Trophoblast cell (in vitro differentiated cells and primary cell): ENCODE measurements at regions not wholly inside any gene's neighbourhood (a gene's known extent, or its start where the extent isn't known, plus 50 kb on each side); places are given as distances from the start of the nearest gene placed in this dataset.
A peak's percentile ranks its signal among the peaks of the same experiment; 100 is the strongest.

ENCODE experiments used
- DNase-seq, 2 donors: peaks; one replicate each; pipeline ENCODE4 v3.0.0-alpha.2; 2016
- H2AFZ ChIP-seq: 2 replicates; pipeline ENCODE4 v1.6.1; 2013; ENCODE audit warnings: low read length, moderate library complexity, mild to moderate bottlenecking; ENCODE audit not compliant: insufficient read depth, poor library complexity
- H2AK5ac ChIP-seq: 2 replicates; pipeline ENCODE4 v1.6.1; 2013; ENCODE audit warnings: mild to moderate bottlenecking, low read length
- H2BK120ac ChIP-seq: 2 replicates; pipeline ENCODE4 v1.6.1; 2013; ENCODE audit warnings: low read length, mild to moderate bottlenecking, moderate library complexity; ENCODE audit not compliant: insufficient read depth, poor library complexity
- H2BK12ac ChIP-seq: 2 replicates; pipeline ENCODE4 v1.6.1; 2013; ENCODE audit warnings: mild to moderate bottlenecking, low read length, moderate library complexity
- H2BK5ac ChIP-seq: 2 replicates; pipeline ENCODE4 v1.6.1; 2013; ENCODE audit warnings: low read length, low read depth, moderate library complexity, mild to moderate bottlenecking; ENCODE audit not compliant: poor library complexity
- H3K14ac ChIP-seq: 2 replicates; pipeline ENCODE4 v1.6.1; 2013; ENCODE audit warnings: mild to moderate bottlenecking, low read length
- H3K18ac ChIP-seq: 2 replicates; pipeline ENCODE4 v1.6.1; 2013; ENCODE audit warnings: mild to moderate bottlenecking, low read length
- H3K23ac ChIP-seq: 2 replicates; pipeline ENCODE4 v1.6.1; 2013; ENCODE audit warnings: low read length
- H3K27ac ChIP-seq: 2 replicates; pipeline ENCODE4 v1.5.1; 2013; ENCODE audit warnings: low read depth, mild to moderate bottlenecking, inconsistent platforms, low read length, moderate library complexity
- H3K27me3 ChIP-seq: 2 replicates; pipeline ENCODE4 v1.6.1; 2013; ENCODE audit warnings: inconsistent platforms, mild to moderate bottlenecking, low read length, moderate library complexity; ENCODE audit not compliant: insufficient read depth
- H3K36me3 ChIP-seq, 2 experiments: 1 replicate in 1 of 2; 2 replicates in 1 of 2; pipeline ENCODE4 v1.6.1; 2013; ENCODE audit warnings: low read length in 2 of 2, mild to moderate bottlenecking in 2 of 2, moderate library complexity in 1 of 2; ENCODE audit not compliant: insufficient read depth in 2 of 2, control insufficient read depth in 1 of 2
- H3K4ac ChIP-seq: 2 replicates; pipeline ENCODE4 v1.6.1; 2013; ENCODE audit warnings: low read depth, mild to moderate bottlenecking, low read length, moderate library complexity
- H3K4me1 ChIP-seq, 2 experiments: 1 replicate in 1 of 2; 2 replicates in 1 of 2; pipeline ENCODE4 v1.6.1; 2013; ENCODE audit warnings: low read length in 2 of 2, mild to moderate bottlenecking in 2 of 2, moderate library complexity in 1 of 2; ENCODE audit not compliant: insufficient read depth in 2 of 2, control insufficient read depth in 1 of 2
- H3K4me2 ChIP-seq: 2 replicates; pipeline ENCODE4 v1.6.1; 2013; ENCODE audit warnings: inconsistent platforms, mild to moderate bottlenecking, low read length, moderate library complexity
- H3K4me3 ChIP-seq: 2 replicates; pipeline ENCODE4 v1.5.1; 2013; ENCODE audit warnings: mild to moderate bottlenecking, low read depth, low read length, inconsistent platforms
- H3K79me1 ChIP-seq: one replicate; pipeline ENCODE4 v1.6.1; 2013; ENCODE audit warnings: low read length
- H3K79me2 ChIP-seq: 2 replicates; pipeline ENCODE4 v1.6.1; 2013; ENCODE audit warnings: low read length, mild to moderate bottlenecking; ENCODE audit not compliant: control insufficient read depth, insufficient read depth, poor library complexity
- H3K9ac ChIP-seq: 2 replicates; pipeline ENCODE4 v1.6.1; 2013; ENCODE audit warnings: mild to moderate bottlenecking, low read length
- H3K9me3 ChIP-seq: 2 replicates; pipeline ENCODE4 v1.6.1; 2013; ENCODE audit warnings: low read depth, mild to moderate bottlenecking, control low read depth, inconsistent platforms, low read length; ENCODE audit not compliant: insufficient read depth
- H4K12ac ChIP-seq: 2 replicates; pipeline ENCODE4 v1.6.1; 2013; ENCODE audit warnings: low read depth, mild to moderate bottlenecking, low read length, moderate library complexity
- H4K8ac ChIP-seq: 2 replicates; pipeline ENCODE4 v1.6.1; 2013; ENCODE audit warnings: low read depth, mild to moderate bottlenecking, low read length, moderate library complexity
- H4K91ac ChIP-seq: one replicate; pipeline ENCODE4 v1.6.1; 2013; ENCODE audit warnings: low read depth, mild to moderate bottlenecking, low read length, moderate library complexity
- WGBS: extraction: QIAGEN DNeasy Blood & Tissue Kit; methylation state at CpG from one replicate; pipeline ENCODE4 v1.1.7; 2013; ENCODE audit warnings: missing lambda C conversion rate; ENCODE audit not compliant: insufficient read length, insufficient coverage; ENCODE audit errors: extremely low coverage; 5-methylcytosine and 5-hydroxymethylcytosine counted together

GRCh38 chr15:36332896-36333295 is 246.5 kb upstream of the CDIN1 start:
- Histone ChIP-seq H3K4ac (peak overlapping the region; percentile 52), H2BK5ac (peak overlapping the region; percentile 4), H4K8ac (peak overlapping the region; percentile 35), H3K4me3 (no peak overlapping the region), H3K4me2 (no peak overlapping the region), H2AK5ac (peak overlapping the region; percentile 92), H3K27ac (no peak overlapping the region), H3K9ac (no peak overlapping the region), H3K36me3 (no peaks in the 10 kb centered on the region), H2AFZ (no peak overlapping the region), H3K79me2 (no peaks in the 10 kb centered on the region), H2BK120ac (peak overlapping the region; percentile 91), H2BK12ac (peak overlapping the region; percentile 99), H3K27me3 (no peaks in the 10 kb centered on the region), H3K14ac (peak overlapping the region; percentile 72), H3K9me3 (peaks cover 3% of the 10 kb centered on the region), H4K12ac (no peak overlapping the region), H3K4me1 (peaks cover 0 to 2% of the 10 kb centered on the region in 2 experiments), H3K79me1 (peaks cover 13% of the 10 kb centered on the region), H3K18ac (peak overlapping the region; percentile 46), H3K23ac (no peak overlapping the region), H4K91ac (peak overlapping the region; percentile 84)
- no CpG with 5 or more reads among the region's 2 CpGs for WGBS
- DNase-seq: no peak

GRCh38 chr15:36334059-36334458 is 245.4 kb upstream of the CDIN1 start:
- Histone ChIP-seq H3K27me3 (no peaks in the 10 kb centered on the region), H3K27ac (peak overlapping the region; percentile 84), H3K14ac (no peak overlapping the region), H3K9ac (no peak overlapping the region), H3K4ac (no peak overlapping the region), H3K23ac (no peak overlapping the region), H2BK120ac (no peak overlapping the region), H2BK5ac (peak overlapping the region; percentile 14), H2BK12ac (no peak overlapping the region), H3K79me2 (no peaks in the 10 kb centered on the region), H2AK5ac (no peak overlapping the region), H3K4me3 (no peak overlapping the region), H3K18ac (no peak overlapping the region), H2AFZ (no peak overlapping the region), H3K9me3 (no peaks in the 10 kb centered on the region), H4K91ac (no peak overlapping the region), H3K4me2 (peak overlapping the region; percentile 36), H4K8ac (no peak overlapping the region), H3K79me1 (peaks cover 13% of the 10 kb centered on the region), H3K36me3 (no peaks in the 10 kb centered on the region), H4K12ac (no peak overlapping the region), H3K4me1 (peaks cover 0 to 2% of the 10 kb centered on the region in 2 experiments)
- WGBS: no CpG with 5 or more reads among the region's 3 CpGs
- no peak for DNase-seq

GRCh38 chr15:36335224-36335623 is 244.2 kb upstream of the CDIN1 start:
- H3K4me3 ChIP-seq: no peak overlapping the region
- no peak overlapping the region for H3K18ac ChIP-seq
- H2BK5ac ChIP-seq: no peak overlapping the region
- H4K91ac ChIP-seq: no peak overlapping the region
- no peaks in the 10 kb centered on the region for H3K9me3 ChIP-seq
- H4K8ac ChIP-seq: no peak overlapping the region
- H3K4ac ChIP-seq: no peak overlapping the region
- no CpG with 5 or more reads among the region's 2 CpGs for WGBS
- no peak overlapping the region for H3K14ac ChIP-seq
- H2BK12ac ChIP-seq: no peak overlapping the region
- H3K79me2 ChIP-seq: no peaks in the 10 kb centered on the region
- no peaks in the 10 kb centered on the region for H3K36me3 ChIP-seq
- H3K27ac ChIP-seq: no peak overlapping the region
- H3K4me2 ChIP-seq: no peak overlapping the region
- H3K9ac ChIP-seq: no peak overlapping the region
- H2BK120ac ChIP-seq: no peak overlapping the region
- H2AK5ac ChIP-seq: no peak overlapping the region
- peaks cover 13% of the 10 kb centered on the region for H3K79me1 ChIP-seq
- H3K27me3 ChIP-seq: no peaks in the 10 kb centered on the region
- DNase-seq: no peak
- peaks cover 0 to 2% of the 10 kb centered on the region in 2 experiments for H3K4me1 ChIP-seq
- H3K23ac ChIP-seq: no peak overlapping the region
- H2AFZ ChIP-seq: no peak overlapping the region
- no peak overlapping the region for H4K12ac ChIP-seq

DNA sequence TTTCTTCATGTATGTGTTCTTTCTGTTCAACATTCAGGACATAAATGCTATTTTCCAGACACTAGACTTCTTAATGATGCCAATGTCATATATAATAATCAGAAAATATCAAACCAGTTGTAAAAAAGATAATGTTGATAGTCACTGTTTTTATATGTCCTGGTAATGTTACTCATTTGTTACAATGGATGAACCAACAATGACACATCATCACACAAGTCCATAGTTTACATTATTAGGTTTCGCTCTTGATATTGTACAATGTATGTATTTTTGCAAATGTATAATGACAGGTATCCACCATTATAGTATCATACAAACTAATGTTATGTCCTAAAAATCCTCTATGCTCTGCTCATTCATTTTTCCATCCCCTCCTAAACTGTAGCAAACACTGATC is 243.8 kb upstream of the CDIN1 start:
- no peaks in the 10 kb centered on the region for H3K36me3 ChIP-seq
- no peak overlapping the region for H4K8ac ChIP-seq
- H3K27me3 ChIP-seq: no peaks in the 10 kb centered on the region
- H2AK5ac ChIP-seq: no peak overlapping the region
- H3K79me1 ChIP-seq: peaks cover 13% of the 10 kb centered on the region
- no peak overlapping the region for H4K12ac ChIP-seq
- no peak overlapping the region for H3K4ac ChIP-seq
- no peak for DNase-seq
- no peak overlapping the region for H2BK5ac ChIP-seq
- H2BK120ac ChIP-seq: no peak overlapping the region
- no peak overlapping the region for H3K14ac ChIP-seq
- no CpG with 5 or more reads among the region's 1 CpG for WGBS
- no peak overlapping the region for H3K4me3 ChIP-seq
- no peak overlapping the region for H4K91ac ChIP-seq
- H3K79me2 ChIP-seq: no peaks in the 10 kb centered on the region
- no peak overlapping the region for H3K23ac ChIP-seq
- no peak overlapping the region for H3K9ac ChIP-seq
- no peak overlapping the region for H2AFZ ChIP-seq
- H3K4me1 ChIP-seq: peaks cover 0 to 2% of the 10 kb centered on the region in 2 experiments
- no peak overlapping the region for H2BK12ac ChIP-seq
- no peak overlapping the region for H3K4me2 ChIP-seq
- no peak overlapping the region for H3K27ac ChIP-seq
- no peaks in the 10 kb centered on the region for H3K9me3 ChIP-seq
- H3K18ac ChIP-seq: no peak overlapping the region
